Vagina (tissue), 2 donors: ENCODE measurements at regions not wholly inside any gene's neighbourhood (a gene's known extent, or its start where the extent isn't known, plus 50 kb on each side); places are given as distances from the start of the nearest gene placed in this dataset.
A peak's percentile ranks its signal among the peaks of the same experiment; 100 is the strongest.

Source experiments
- POLR2A ChIP-seq, 2 donors: fragments of 450-650 bp; IDR thresholded peaks; one replicate each; pipeline ENCODE4 v1.6.1; 2017; ENCODE audit warnings: antibody characterized with exemption in 2 of 2, mild to moderate bottlenecking in 2 of 2, moderate library complexity in 2 of 2
- POLR2AphosphoS5 ChIP-seq, 2 donors: sonication (generic); formaldehyde crosslinking; IDR thresholded peaks; one replicate each; pipeline ENCODE4 v1.9.0; 2017; ENCODE audit warnings: antibody characterized with exemption in 2 of 2, mild to moderate bottlenecking in 2 of 2, low read depth in 1 of 2; ENCODE audit not compliant: insufficient read depth in 1 of 2
- TF ChIP-seq, protein P1 (sequence below), 3 experiments: fragments of 450-650 bp in 2 of 3; fragments of 200-600 bp in 1 of 3; sonication (generic) in 1 of 3; IDR thresholded peaks; one replicate each; pipeline ENCODE4 v1.5.1; 2017 to 2019; ENCODE audit warnings: antibody characterized with exemption in 3 of 3, mild to moderate bottlenecking in 2 of 3, moderate library complexity in 2 of 3

GRCh38 chr13:79779761-79780160 lies 298.8 kb downstream of the NDFIP2 start:
- TF ChIP-seq POLR2AphosphoS5 (IDR thresholded peaks at IDR 0.05; ENCODE audit: insufficient read depth in 1 of 2, low read depth in 1 of 2) (peak in 1 of 2 donors; percentile 23), POLR2A (IDR thresholded peaks at IDR 0.05) (no peak)
- TF ChIP-seq, protein P1, sequence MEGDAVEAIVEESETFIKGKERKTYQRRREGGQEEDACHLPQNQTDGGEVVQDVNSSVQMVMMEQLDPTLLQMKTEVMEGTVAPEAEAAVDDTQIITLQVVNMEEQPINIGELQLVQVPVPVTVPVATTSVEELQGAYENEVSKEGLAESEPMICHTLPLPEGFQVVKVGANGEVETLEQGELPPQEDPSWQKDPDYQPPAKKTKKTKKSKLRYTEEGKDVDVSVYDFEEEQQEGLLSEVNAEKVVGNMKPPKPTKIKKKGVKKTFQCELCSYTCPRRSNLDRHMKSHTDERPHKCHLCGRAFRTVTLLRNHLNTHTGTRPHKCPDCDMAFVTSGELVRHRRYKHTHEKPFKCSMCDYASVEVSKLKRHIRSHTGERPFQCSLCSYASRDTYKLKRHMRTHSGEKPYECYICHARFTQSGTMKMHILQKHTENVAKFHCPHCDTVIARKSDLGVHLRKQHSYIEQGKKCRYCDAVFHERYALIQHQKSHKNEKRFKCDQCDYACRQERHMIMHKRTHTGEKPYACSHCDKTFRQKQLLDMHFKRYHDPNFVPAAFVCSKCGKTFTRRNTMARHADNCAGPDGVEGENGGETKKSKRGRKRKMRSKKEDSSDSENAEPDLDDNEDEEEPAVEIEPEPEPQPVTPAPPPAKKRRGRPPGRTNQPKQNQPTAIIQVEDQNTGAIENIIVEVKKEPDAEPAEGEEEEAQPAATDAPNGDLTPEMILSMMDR (IDR thresholded peaks at IDR 0.05): no peak
